HCT116 (cell line): ENCODE measurements at regions not wholly inside any gene's neighbourhood (a gene's known extent, or its start where the extent isn't known, plus 50 kb on each side); places are given as distances from the start of the nearest gene placed in this dataset.

Experiments used
- CBX3 ChIP-seq: IDR thresholded peaks from 2 replicates; pipeline ENCODE4 v1.6.1; 2012; ENCODE audit warnings: low read depth
- CTCF ChIP-seq, 3 experiments: fragments of 200-600 bp in 1 of 3; sonication (generic) in 1 of 3; IDR thresholded peaks in 2 of 3; conservative IDR thresholded peaks in 1 of 3; 2 replicates each; pipeline ENCODE4 v1.5.1; 2012 to 2017; ENCODE audit warnings: low read depth in 2 of 3, low read length in 2 of 3, antibody characterized with exemption in 1 of 3, borderline replicate concordance in 1 of 3, control low read depth in 1 of 3, mild to moderate bottlenecking in 1 of 3, mixed read lengths in 1 of 3, mixed run types in 1 of 3, moderate library complexity in 1 of 3; ENCODE audit not compliant: insufficient read depth in 1 of 3
- EZH2 ChIP-seq: fragments of 200-600 bp; sonication (generic); IDR thresholded peaks from 2 replicates; pipeline ENCODE4 v1.6.1; 2017; ENCODE audit warnings: antibody characterized with exemption, mixed run types
- JUND ChIP-seq: IDR thresholded peaks from 2 replicates; pipeline ENCODE4 v1.6.1; 2012
- POLR2A ChIP-seq: IDR thresholded peaks from 2 replicates; pipeline ENCODE4 v1.7.0; 2011; ENCODE audit warnings: borderline replicate concordance; ENCODE audit not compliant: insufficient read depth, insufficient read length; ENCODE audit errors: extremely low read depth
- SP1 ChIP-seq: IDR thresholded peaks from 2 replicates; pipeline ENCODE4 v1.6.1; 2012; ENCODE audit warnings: low read depth
- SRF ChIP-seq: IDR thresholded peaks from 2 replicates; pipeline ENCODE4 v1.6.1; 2012; ENCODE audit warnings: low read depth
- YY1 ChIP-seq: IDR thresholded peaks from 2 replicates; pipeline ENCODE4 v1.6.1; 2011; ENCODE audit warnings: low read length, low read depth, moderate library complexity, mild to moderate bottlenecking; ENCODE audit not compliant: insufficient replicate concordance; ENCODE audit errors: extremely low read depth

- TF ChIP-seq POLR2A (no peak), EZH2 (no peak), CTCF (IDR thresholded peaks at IDR 0.05 in 2 of 3, conservative IDR thresholded peaks at IDR 0.05 in 1 of 3; ENCODE audit: borderline replicate concordance in 1 of 3, insufficient read depth in 1 of 3, low read depth in 2 of 3, low read length in 2 of 3) (no peak), SP1 (no peak), SRF (no peak), CBX3 (no peak), YY1 (no peak), JUND (no peak)
Observed at GRCh38 chr3:180131169-180131568, 94.4 kb upstream of the PEX5L start.
